Breast epithelium (tissue), 4 donors: ENCODE measurements at regions not wholly inside any gene's neighbourhood (a gene's known extent, or its start where the extent isn't known, plus 50 kb on each side); places are given as distances from the start of the nearest gene placed in this dataset.

ENCODE experiments used
- DNase-seq, 2 donors: peaks; one replicate each; pipeline ENCODE4 v3.0.0-alpha.2; 2019; ENCODE audit warnings: low spot score in 2 of 2
- H3K27ac ChIP-seq, 2 donors: fragments of 200-600 bp; sonication (generic) in 1 of 2; one replicate each; pipeline ENCODE4 v1.5.1; 2016 to 2019; ENCODE audit warnings: mild to moderate bottlenecking in 1 of 2
- H3K27me3 ChIP-seq, 2 donors: fragments of 200-600 bp; sonication (generic) in 1 of 2; one replicate each; pipeline versions ENCODE4 v1.5.1 to v1.6.0; 2017 to 2019; ENCODE audit warnings: control low read depth in 1 of 2, mild to moderate bottlenecking in 1 of 2
- H3K36me3 ChIP-seq: fragments of 200-600 bp; one replicate; pipeline ENCODE4 v1.5.1; 2019
- H3K4me1 ChIP-seq, 2 donors: fragments of 200-600 bp; sonication (generic); one replicate each; pipeline ENCODE4 v1.5.1; 2016 to 2019; ENCODE audit warnings: control low read depth in 1 of 2
- H3K4me3 ChIP-seq, 3 donors: fragments of 200-600 bp; sonication (generic); 1 replicate in 2 of 3; 2 replicates in 1 of 3; pipeline ENCODE4 v1.5.1; 2016 to 2019; ENCODE audit warnings: mild to moderate bottlenecking in 3 of 3, moderate library complexity in 2 of 3
- H3K9me3 ChIP-seq, 2 donors: fragments of 200-600 bp; sonication (generic) in 1 of 2; one replicate each; pipeline ENCODE4 v1.5.1; 2016 to 2019; ENCODE audit warnings: control low read depth in 1 of 2
- POLR2A ChIP-seq: fragments of 450-650 bp; IDR thresholded peaks from one replicate; pipeline ENCODE4 v1.6.1; 2016; ENCODE audit warnings: antibody characterized with exemption, mild to moderate bottlenecking, moderate library complexity
- POLR2AphosphoS5 ChIP-seq, 3 donors: sonication (generic); formaldehyde crosslinking; IDR thresholded peaks; one replicate each; pipeline ENCODE4 v1.6.1; 2017; ENCODE audit warnings: antibody characterized with exemption in 3 of 3
- intact Hi-C: fragments of 100-400 bp; cut with DNase I; formaldehyde crosslinking; loops from one replicate; pipeline ENCODE4 v1.15.1; 2023; ENCODE audit warnings: low total_unique reads
- TF ChIP-seq, protein P1 (sequence below), 3 donors: fragments of 450-650 bp; IDR thresholded peaks; one replicate each; pipeline ENCODE4 v1.5.1; 2016 to 2017; ENCODE audit warnings: antibody characterized with exemption in 3 of 3, mild to moderate bottlenecking in 3 of 3, moderate library complexity in 3 of 3

DNA sequence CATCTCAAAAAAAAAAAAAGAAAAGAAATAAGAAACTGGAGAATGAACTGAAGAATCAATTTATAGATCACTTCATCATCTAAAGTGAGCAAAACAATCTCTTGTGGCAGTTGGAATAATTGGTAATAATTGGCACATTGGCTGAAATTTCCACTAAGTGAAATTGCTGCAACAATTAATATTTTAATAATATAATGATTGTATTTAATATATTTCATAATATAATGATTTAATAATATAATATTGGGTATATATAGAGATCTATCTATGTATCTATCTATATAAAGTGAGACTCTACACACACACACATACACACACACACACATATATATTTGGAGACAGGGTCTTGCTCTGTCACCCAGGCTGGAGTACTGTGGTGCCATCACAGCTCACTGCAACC, 81.2 kb upstream of the PRICKLE1 start:
- H3K36me3 ChIP-seq, result no peaks in the 10 kb centered on the region
- H3K27me3 ChIP-seq, result no peaks in the 10 kb centered on the region
- no peak overlapping the region for H3K27ac ChIP-seq
- no peaks in the 10 kb centered on the region for H3K4me1 ChIP-seq
- intact Hi-C loops, result no loop called here
- TF ChIP-seq POLR2A (no peak), POLR2AphosphoS5 (IDR thresholded peaks at IDR 0.05) (no peak)
- TF ChIP-seq, protein P1, sequence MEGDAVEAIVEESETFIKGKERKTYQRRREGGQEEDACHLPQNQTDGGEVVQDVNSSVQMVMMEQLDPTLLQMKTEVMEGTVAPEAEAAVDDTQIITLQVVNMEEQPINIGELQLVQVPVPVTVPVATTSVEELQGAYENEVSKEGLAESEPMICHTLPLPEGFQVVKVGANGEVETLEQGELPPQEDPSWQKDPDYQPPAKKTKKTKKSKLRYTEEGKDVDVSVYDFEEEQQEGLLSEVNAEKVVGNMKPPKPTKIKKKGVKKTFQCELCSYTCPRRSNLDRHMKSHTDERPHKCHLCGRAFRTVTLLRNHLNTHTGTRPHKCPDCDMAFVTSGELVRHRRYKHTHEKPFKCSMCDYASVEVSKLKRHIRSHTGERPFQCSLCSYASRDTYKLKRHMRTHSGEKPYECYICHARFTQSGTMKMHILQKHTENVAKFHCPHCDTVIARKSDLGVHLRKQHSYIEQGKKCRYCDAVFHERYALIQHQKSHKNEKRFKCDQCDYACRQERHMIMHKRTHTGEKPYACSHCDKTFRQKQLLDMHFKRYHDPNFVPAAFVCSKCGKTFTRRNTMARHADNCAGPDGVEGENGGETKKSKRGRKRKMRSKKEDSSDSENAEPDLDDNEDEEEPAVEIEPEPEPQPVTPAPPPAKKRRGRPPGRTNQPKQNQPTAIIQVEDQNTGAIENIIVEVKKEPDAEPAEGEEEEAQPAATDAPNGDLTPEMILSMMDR (IDR thresholded peaks at IDR 0.05), result no peak
- no peaks in the 10 kb centered on the region for H3K9me3 ChIP-seq
- DNase-seq, result no peak
- no peak overlapping the region for H3K4me3 ChIP-seq

DNA sequence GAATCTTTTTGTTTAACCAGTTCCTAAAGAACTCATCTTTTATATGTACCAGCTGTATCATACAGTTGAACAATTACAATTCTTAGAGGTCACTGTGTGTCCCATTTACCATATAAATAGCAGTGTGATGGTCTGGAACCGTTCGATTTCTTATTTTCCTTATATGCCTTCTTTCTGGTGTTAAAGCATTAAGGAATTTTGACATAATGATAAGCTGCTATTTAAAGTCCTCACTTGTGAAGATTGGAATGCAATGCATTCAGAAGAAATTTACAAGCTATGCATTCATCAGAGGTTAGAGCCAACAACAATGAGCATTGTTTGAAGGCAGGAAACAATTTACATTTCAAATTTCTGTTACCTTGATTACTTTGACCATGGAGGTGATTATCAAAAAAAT, 80.0 kb upstream of the PRICKLE1 start:
- H3K27me3 ChIP-seq, result no peaks in the 10 kb centered on the region
- no peak for DNase-seq
- no peaks in the 10 kb centered on the region for H3K36me3 ChIP-seq
- H3K4me3 ChIP-seq, result no peak overlapping the region
- H3K27ac ChIP-seq, result no peak overlapping the region
- H3K4me1 ChIP-seq, result no peaks in the 10 kb centered on the region
- H3K9me3 ChIP-seq, result no peaks in the 10 kb centered on the region
- intact Hi-C loops, result no loop called here
- TF ChIP-seq POLR2AphosphoS5 (IDR thresholded peaks at IDR 0.05) (no peak), POLR2A (no peak)
- TF ChIP-seq, protein P1 (IDR thresholded peaks at IDR 0.05), result no peak

DNA sequence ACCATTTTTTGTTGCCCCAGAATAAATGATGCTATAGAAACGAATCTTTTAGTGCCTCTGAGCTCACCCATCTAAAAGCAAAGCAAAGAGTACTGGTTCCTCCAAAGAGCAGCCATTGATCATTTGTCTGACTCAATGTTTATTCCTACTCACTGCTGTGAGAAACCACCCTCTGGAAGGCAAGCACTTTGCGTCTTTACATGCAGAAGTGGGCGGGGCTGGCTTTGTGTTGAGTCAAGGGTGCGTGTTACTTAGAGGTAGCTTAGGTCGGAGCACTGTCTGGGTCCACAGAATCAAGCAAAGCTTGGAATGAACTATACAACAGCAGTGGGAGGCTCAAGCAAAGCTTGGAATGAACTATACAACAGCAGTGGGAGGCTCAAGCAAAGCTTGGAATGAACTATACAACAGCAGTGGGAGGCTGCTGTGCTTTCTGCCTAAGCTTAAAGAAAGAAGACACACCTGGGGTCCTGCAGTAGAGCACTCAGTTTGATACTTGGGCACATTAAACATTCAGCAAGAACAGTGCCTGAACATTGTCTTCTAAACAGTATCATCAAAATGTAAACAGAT, 77.2 kb upstream of the PRICKLE1 start:
- no peak for DNase-seq
- intact Hi-C loops, result no loop called here
- H3K27ac ChIP-seq, result no peak overlapping the region
- no peaks in the 10 kb centered on the region for H3K27me3 ChIP-seq
- H3K9me3 ChIP-seq, result no peaks in the 10 kb centered on the region
- no peaks in the 10 kb centered on the region for H3K36me3 ChIP-seq
- TF ChIP-seq POLR2AphosphoS5 (IDR thresholded peaks at IDR 0.05) (no peak), POLR2A (no peak)
- TF ChIP-seq, protein P1 (IDR thresholded peaks at IDR 0.05), result no peak
- H3K4me1 ChIP-seq, result no peaks in the 10 kb centered on the region
- H3K4me3 ChIP-seq, result no peak overlapping the region

GRCh38 chr12:42663621-42664020, 74.1 kb upstream of the PRICKLE1 start:
- TF ChIP-seq POLR2AphosphoS5 (IDR thresholded peaks at IDR 0.05) (no peak), POLR2A (no peak)
- TF ChIP-seq, protein P1 (IDR thresholded peaks at IDR 0.05), result no peak
- Histone ChIP-seq H3K4me1 (no peaks in the 10 kb centered on the region), H3K9me3 (no peaks in the 10 kb centered on the region), H3K27ac (no peak overlapping the region), H3K4me3 (no peak overlapping the region), H3K36me3 (no peaks in the 10 kb centered on the region), H3K27me3 (no peaks in the 10 kb centered on the region)
- DNase-seq, result no peak
- intact Hi-C loops, result loop anchor here (2.0 kb wide), 1 partner anchor 331 kb away; no protein-coding TSS in a partner anchor

DNA sequence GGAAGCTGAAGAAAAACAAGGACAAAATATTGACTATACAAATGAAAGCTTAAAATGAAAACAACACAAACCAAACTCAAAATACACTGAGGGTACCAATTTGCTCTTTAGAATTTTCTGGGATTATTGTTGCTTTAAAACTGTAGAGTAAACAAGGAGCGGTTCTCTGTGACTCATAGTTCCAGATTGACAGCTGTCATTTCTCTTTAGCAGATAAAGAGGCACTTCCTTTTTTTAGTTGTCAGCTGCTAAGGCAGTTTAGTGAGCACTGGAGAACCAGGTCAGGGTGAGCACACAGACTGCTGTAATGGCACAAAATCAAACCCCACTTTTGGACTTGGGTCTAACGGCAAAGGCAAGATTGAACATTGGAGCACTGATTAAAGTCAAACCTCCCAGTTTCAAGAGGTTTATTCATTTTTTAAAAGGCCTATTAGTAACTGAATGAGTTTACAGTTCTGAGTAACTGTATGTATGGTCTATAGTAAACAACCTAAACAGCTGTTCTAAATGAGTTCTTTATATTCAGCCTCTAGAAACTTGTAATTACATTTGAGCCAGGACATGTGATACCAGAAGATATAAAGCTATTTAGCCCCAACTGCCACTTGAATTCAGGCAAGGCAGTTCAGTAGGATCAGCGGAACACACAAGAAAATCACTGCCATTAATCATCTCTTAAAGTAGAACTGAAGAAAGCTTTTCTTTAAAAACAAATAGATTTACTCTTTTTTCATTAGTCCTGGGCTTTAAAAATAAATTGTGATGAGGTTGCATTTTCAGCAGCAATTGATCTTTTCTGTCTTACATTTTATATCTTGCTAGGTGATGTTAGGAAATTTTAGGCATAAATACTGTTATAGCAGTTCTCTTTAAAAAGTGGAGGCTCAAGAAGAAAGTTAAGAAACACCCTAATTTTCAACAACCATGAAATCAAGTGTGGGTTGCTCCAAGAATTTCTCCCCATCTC, 71.7 kb upstream of the PRICKLE1 start:
- H3K4me3 ChIP-seq, result no peak overlapping the region
- DNase-seq, result no peak
- no peaks in the 10 kb centered on the region for H3K4me1 ChIP-seq
- no peaks in the 10 kb centered on the region for H3K36me3 ChIP-seq
- intact Hi-C loops, result no loop called here
- H3K27me3 ChIP-seq, result no peaks in the 10 kb centered on the region
- H3K9me3 ChIP-seq, result no peaks in the 10 kb centered on the region
- no peak overlapping the region for H3K27ac ChIP-seq
- TF ChIP-seq POLR2AphosphoS5 (IDR thresholded peaks at IDR 0.05), result no peak
- TF ChIP-seq, protein P1 (IDR thresholded peaks at IDR 0.05), result no peak
- TF ChIP-seq POLR2A, result no peak
